ENCODE measurements at regions not wholly inside any gene's neighbourhood (a gene's known extent, or its start where the extent isn't known, plus 50 kb on each side); places are given as distances from the start of the nearest gene placed in this dataset.
"Not testable (repeated sequence)": the region's sequence is repeated elsewhere in the genome, so short reads cannot be mapped to it uniquely, and the experiment has no call there.

- not testable (repeated sequence) for DNase-seq (ENCODE audit: low read depth, low spot score); H3K4me3 ChIP-seq (ENCODE audit: low read length)
These were observed 52.6 kb upstream of the MRPS30 start for GRCh38 chr5:44756097-44756496.

GRCh38 chr5:44747396-44747795 lies 61.4 kb upstream of the MRPS30 start:
- H3K4me3 ChIP-seq (ENCODE audit: low read length): no peak overlapping the region
- no peak for DNase-seq (ENCODE audit: low read depth, low spot score)

DNA sequence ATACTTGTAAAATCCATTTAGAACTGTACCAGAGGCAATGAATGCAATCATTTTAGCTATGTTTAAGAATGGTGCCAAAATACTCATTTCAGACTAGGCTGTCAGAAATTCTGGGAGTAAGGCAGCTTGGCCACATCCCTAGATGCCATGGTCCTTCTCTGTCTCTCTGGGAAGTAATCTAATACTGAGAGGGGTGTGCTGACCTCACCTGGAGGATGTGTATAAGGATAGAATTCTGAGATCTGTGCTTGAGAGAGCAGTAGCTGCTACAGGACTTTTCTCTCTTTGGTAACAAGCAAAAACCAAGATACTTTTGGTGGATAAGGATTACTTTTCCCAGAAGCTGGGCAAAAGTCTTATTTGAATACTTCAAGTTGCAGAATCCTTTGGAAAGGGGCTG lies 68.1 kb upstream of the MRPS30 start:
- no peak for DNase-seq (ENCODE audit: low read depth, low spot score)

GRCh38 chr5:44729536-44729935 lies 79.2 kb upstream of the MRPS30 start:
- DNase-seq (ENCODE audit: low read depth, low spot score): no peak
- H3K4me3 ChIP-seq (ENCODE audit: low read length): no peak overlapping the region

More for the DNA sequence above, 68.1 kb upstream of the MRPS30 start:
- H3K4me3 ChIP-seq (ENCODE audit: low read length): no peak overlapping the region

DNA sequence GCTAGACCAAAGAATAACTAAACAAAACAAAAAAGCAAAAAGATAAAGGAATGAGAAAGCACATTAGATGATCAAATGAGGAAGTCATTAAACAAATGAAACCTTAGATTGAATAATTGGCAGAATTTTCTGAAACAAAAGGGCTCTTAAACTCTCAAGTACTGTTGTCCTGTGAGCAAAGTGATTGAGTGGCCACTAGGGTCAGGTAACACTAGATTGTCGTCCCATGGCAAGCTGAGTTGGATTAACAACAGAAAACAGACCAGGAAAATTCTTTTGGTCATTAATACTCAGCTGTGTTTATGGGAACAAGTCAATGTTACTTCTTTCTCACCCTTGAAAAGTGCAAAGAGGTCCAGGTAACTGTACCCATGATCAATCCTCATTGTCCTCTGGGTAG lies 81.6 kb upstream of the MRPS30 start:
- no peak overlapping the region for H3K4me3 ChIP-seq (ENCODE audit: low read length)
- no peak for DNase-seq (ENCODE audit: low read depth, low spot score)

DNA sequence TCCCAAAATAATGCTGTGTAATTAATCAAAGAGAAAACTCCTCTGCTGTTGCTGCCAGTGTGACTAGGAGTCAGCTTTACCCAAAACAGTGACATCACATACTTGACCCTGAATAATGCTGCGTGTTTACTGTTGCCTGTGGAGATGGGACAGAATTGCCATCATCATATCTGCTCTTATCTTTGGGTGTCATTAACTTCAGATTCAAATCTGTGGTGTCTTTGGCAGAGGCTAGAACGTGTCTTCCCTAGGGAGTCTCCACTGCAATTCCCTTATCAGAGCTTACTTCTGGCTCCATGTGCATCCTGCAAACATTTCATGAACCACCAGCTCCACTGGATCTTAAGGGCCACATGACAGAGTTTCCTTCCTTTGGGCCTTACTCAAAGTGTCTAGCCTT lies 88.9 kb upstream of the MRPS30 start:
- DNase-seq (ENCODE audit: low read depth, low spot score): no peak

GRCh38 chr5:44714871-44715561 lies 93.7 kb upstream of the MRPS30 start:
- no peak overlapping the region for H3K4me3 ChIP-seq (ENCODE audit: low read length)
- no peak for DNase-seq (ENCODE audit: low read depth, low spot score)

More for the DNA sequence above, 88.9 kb upstream of the MRPS30 start:
- H3K4me3 ChIP-seq (ENCODE audit: low read length): no peak overlapping the region

GRCh38 chr5:44713446-44713845 lies 95.3 kb upstream of the MRPS30 start:
- H3K4me3 ChIP-seq (ENCODE audit: low read length): no peak overlapping the region
- DNase-seq (ENCODE audit: low read depth, low spot score): no peak

GRCh38 chr5:44711901-44712300 lies 96.8 kb upstream of the MRPS30 start:
- no peak for DNase-seq (ENCODE audit: low read depth, low spot score)
- no peak overlapping the region for H3K4me3 ChIP-seq (ENCODE audit: low read length)

GRCh38 chr5:44708602-44709001 lies 100.1 kb upstream of the MRPS30 start:
- H3K4me3 ChIP-seq (ENCODE audit: low read length): no peak overlapping the region
- DNase-seq (ENCODE audit: low read depth, low spot score): no peak

- no peak for DNase-seq (ENCODE audit: low read depth, low spot score)
- H3K4me3 ChIP-seq (ENCODE audit: low read length): no peak overlapping the region
These were observed 101.0 kb upstream of the MRPS30 start for GRCh38 chr5:44707721-44708120.

- no peak for DNase-seq (ENCODE audit: low read depth, low spot score)
- no peak overlapping the region for H3K4me3 ChIP-seq (ENCODE audit: low read length)
These were observed 111.7 kb upstream of the MRPS30 start for GRCh38 chr5:44697025-44697424.

GRCh38 chr5:44695259-44695658 lies 113.5 kb upstream of the MRPS30 start:
- no peak for DNase-seq (ENCODE audit: low read depth, low spot score)

DNA sequence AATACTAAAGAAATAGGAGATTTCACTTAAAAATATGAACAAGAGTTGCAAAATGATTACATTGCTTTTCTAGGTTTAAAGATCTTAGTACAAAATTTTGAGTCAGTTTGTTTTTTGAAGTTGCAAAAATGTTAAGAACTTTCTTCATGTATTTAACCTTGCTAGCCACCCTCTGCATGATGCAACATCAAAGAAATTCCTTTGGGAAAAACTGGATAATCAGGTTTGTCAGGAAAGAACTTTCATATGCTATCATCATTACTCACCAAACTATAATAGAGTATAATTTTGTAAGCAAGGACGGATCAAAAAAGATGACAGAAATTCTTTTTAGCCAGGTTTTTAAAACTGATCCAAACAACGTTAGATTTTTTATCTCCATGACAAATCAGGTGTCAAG lies 116.9 kb upstream of the MRPS30 start:
- no peak for DNase-seq (ENCODE audit: low read depth, low spot score)

More at GRCh38 chr5:44695259-44695658, 113.5 kb upstream of the MRPS30 start:
- H3K4me3 ChIP-seq (ENCODE audit: low read length): no peak overlapping the region

DNA sequence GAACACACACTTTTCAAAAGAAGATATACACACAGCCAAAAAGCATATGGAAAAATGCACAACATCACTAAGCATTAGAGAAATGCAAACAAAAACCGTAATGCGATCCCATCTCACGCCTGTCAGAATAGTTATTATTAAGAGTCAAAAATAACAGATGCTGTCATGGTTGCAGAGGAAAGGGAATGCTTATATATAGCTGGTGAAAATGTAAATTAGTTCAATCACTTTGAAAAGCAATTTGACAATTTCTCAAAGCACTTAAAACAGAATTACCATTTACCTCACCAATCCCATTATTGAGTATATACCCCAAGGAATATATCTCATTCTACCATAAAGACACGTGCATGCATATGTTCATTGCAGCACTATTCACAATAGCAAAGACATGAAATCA lies 126.8 kb upstream of the MRPS30 start:
- no peak for DNase-seq (ENCODE audit: low read depth, low spot score)
- H3K4me3 ChIP-seq (ENCODE audit: low read length): no peak overlapping the region

More for the DNA sequence above, 116.9 kb upstream of the MRPS30 start:
- no peak overlapping the region for H3K4me3 ChIP-seq (ENCODE audit: low read length)

- no peak for DNase-seq (ENCODE audit: low read depth, low spot score)
- H3K4me3 ChIP-seq (ENCODE audit: low read length): no peak overlapping the region
These were observed 129.5 kb upstream of the MRPS30 start for GRCh38 chr5:44679214-44679613.

DNA sequence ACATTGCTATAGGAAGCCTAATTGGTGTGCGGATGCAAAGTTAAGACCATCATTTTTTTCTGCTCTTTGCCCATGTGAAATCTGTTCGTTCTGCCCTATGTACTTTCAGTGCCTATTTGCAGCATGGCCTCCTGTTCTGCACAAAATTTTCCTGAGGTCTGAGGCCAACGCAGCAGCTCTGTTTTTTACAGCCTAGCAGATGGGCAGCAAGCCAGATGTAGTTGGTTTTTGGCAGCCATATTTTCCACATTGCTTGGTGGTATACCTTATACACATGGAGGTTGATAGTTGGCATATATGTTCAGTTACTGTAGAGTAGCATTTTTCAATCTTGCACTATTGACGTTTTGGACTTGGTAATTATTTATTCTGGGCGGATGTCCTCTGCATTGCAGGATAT lies 133.5 kb upstream of the MRPS30 start:
- H3K4me3 ChIP-seq (ENCODE audit: low read length): no peak overlapping the region
- DNase-seq (ENCODE audit: low read depth, low spot score): no peak

GRCh38 chr5:44674461-44674860 lies 134.3 kb upstream of the MRPS30 start:
- no peak overlapping the region for H3K4me3 ChIP-seq (ENCODE audit: low read length)
- DNase-seq (ENCODE audit: low read depth, low spot score): no peak

DNA sequence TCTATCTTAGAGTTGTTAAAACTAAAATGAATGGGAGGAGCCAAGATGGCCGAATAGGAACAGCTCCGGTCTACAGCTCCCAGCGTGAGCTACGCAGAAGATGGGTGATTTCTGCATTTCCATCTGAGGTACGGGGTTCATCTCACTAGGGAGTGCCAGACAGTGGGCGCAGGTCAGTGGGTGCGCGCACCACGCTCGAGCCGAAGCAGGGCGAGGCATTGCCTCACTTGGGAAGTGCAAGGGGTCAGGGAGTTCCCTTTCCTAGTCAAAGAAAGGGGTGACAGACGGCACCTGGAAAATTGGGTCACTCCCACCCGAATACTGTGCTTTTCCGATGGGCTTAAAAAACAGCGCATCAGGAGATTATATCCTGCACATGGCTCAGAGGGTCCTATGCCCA lies 140.3 kb upstream of the MRPS30 start:
- not testable (repeated sequence) for H3K4me3 ChIP-seq (ENCODE audit: low read length); DNase-seq (ENCODE audit: low read depth, low spot score)

- H3K4me3 ChIP-seq (ENCODE audit: low read length): no peak overlapping the region
- no peak for DNase-seq (ENCODE audit: low read depth, low spot score)
These were observed 143.5 kb upstream of the MRPS30 start for GRCh38 chr5:44665101-44665701.

- DNase-seq (ENCODE audit: low read depth, low spot score): no peak
- no peak overlapping the region for H3K4me3 ChIP-seq (ENCODE audit: low read length)
These were observed 144.0 kb upstream of the MRPS30 start for GRCh38 chr5:44664711-44665100.
